Stimulated activated memory B cell treated with anti-CD40 and anti-IgM and Interleukin-4, amounts not matched to agents 10 μg/mL and 1 μg/mL and 100 μg/mL, for 72 hours (primary cell): ENCODE measurements at regions not wholly inside any gene's neighbourhood (a gene's known extent, or its start where the extent isn't known, plus 50 kb on each side); places are given as distances from the start of the nearest gene placed in this dataset.

Experiments
- ATAC-seq: fragments of 150-1000 bp; cut with Tn5 transposase; 2 replicates; pipeline ENCODE4 v1.10.0; 2021
- H3K27ac Mint-ChIP-seq: one replicate; pipeline ENCODE4 v1.8.0; 2022; ENCODE audit warnings: mild to moderate bottlenecking, mixed read lengths
- H3K27me3 Mint-ChIP-seq: one replicate; pipeline ENCODE4 v1.8.0; 2022; ENCODE audit warnings: mixed read lengths
- H3K36me3 Mint-ChIP-seq: one replicate; pipeline ENCODE4 v1.8.0; 2022; ENCODE audit warnings: mixed read lengths
- H3K4me1 Mint-ChIP-seq: one replicate; pipeline ENCODE4 v1.8.0; 2022; ENCODE audit warnings: mixed read lengths
- H3K4me3 Mint-ChIP-seq: one replicate; pipeline ENCODE4 v1.8.0; 2022; ENCODE audit warnings: mild to moderate bottlenecking, moderate library complexity, mixed read lengths
- H3K9me3 Mint-ChIP-seq: one replicate; pipeline ENCODE4 v1.8.0; 2022; ENCODE audit warnings: mixed read lengths

GRCh38 chr13:40141859-40142555 is 486.5 kb downstream of the COG6 start:
- Mint-ChIP-seq H3K27ac (no peak overlapping the region), H3K4me3 (no peak overlapping the region), H3K36me3 (no peaks in the 10 kb centered on the region), H3K4me1 (peaks cover 18% of the 10 kb centered on the region), H3K9me3 (no peaks in the 10 kb centered on the region), H3K27me3 (peaks cover 10% of the 10 kb centered on the region)
- ATAC-seq: no peak

- no peak for ATAC-seq
- Mint-ChIP-seq H3K36me3 (no peaks in the 10 kb centered on the region), H3K27ac (peak overlapping the region; percentile 17), H3K9me3 (no peaks in the 10 kb centered on the region), H3K4me1 (peaks cover 26% of the 10 kb centered on the region), H3K27me3 (peaks cover 10% of the 10 kb centered on the region), H3K4me3 (no peak overlapping the region)
Measured at GRCh38 chr13:40143106-40143505, 487.6 kb downstream of the COG6 start.

GRCh38 chr13:40143559-40143958 is 488.1 kb downstream of the COG6 start:
- H3K27ac Mint-ChIP-seq: peak overlapping the region; percentile 17
- H3K36me3 Mint-ChIP-seq: no peaks in the 10 kb centered on the region
- ATAC-seq: peak; percentile 67
- no peaks in the 10 kb centered on the region for H3K9me3 Mint-ChIP-seq
- peaks cover 6% of the 10 kb centered on the region for H3K27me3 Mint-ChIP-seq
- no peak overlapping the region for H3K4me3 Mint-ChIP-seq
- H3K4me1 Mint-ChIP-seq: peaks cover 31% of the 10 kb centered on the region

GRCh38 chr13:40145139-40145538 is 489.7 kb downstream of the COG6 start:
- H3K27me3 Mint-ChIP-seq: no peaks in the 10 kb centered on the region
- H3K27ac Mint-ChIP-seq: no peak overlapping the region
- H3K4me3 Mint-ChIP-seq: no peak overlapping the region
- no peaks in the 10 kb centered on the region for H3K9me3 Mint-ChIP-seq
- H3K36me3 Mint-ChIP-seq: no peaks in the 10 kb centered on the region
- ATAC-seq: no peak
- H3K4me1 Mint-ChIP-seq: peaks cover 39% of the 10 kb centered on the region

- Mint-ChIP-seq H3K9me3 (no peaks in the 10 kb centered on the region), H3K4me3 (no peak overlapping the region), H3K27me3 (no peaks in the 10 kb centered on the region), H3K4me1 (peaks cover 39% of the 10 kb centered on the region), H3K27ac (no peak overlapping the region), H3K36me3 (no peaks in the 10 kb centered on the region)
- no peak for ATAC-seq
Measured at GRCh38 chr13:40146063-40146462, 490.6 kb downstream of the COG6 start.

GRCh38 chr13:40146611-40147117 is 491.2 kb downstream of the COG6 start:
- H3K27me3 Mint-ChIP-seq: no peaks in the 10 kb centered on the region
- H3K27ac Mint-ChIP-seq: no peak overlapping the region
- no peaks in the 10 kb centered on the region for H3K9me3 Mint-ChIP-seq
- H3K4me3 Mint-ChIP-seq: no peak overlapping the region
- no peaks in the 10 kb centered on the region for H3K36me3 Mint-ChIP-seq
- H3K4me1 Mint-ChIP-seq: peaks cover 39% of the 10 kb centered on the region
- no peak for ATAC-seq

- H3K4me1 Mint-ChIP-seq: peaks cover 38% of the 10 kb centered on the region
- H3K9me3 Mint-ChIP-seq: no peaks in the 10 kb centered on the region
- peak; percentile 79 for ATAC-seq
- no peaks in the 10 kb centered on the region for H3K36me3 Mint-ChIP-seq
- no peak overlapping the region for H3K4me3 Mint-ChIP-seq
- H3K27ac Mint-ChIP-seq: peak overlapping the region; percentile 83
- H3K27me3 Mint-ChIP-seq: no peaks in the 10 kb centered on the region
Measured at GRCh38 chr13:40148101-40148500, 492.6 kb downstream of the COG6 start.

GRCh38 chr13:40148742-40149141 is 493.3 kb downstream of the COG6 start:
- Mint-ChIP-seq H3K36me3 (no peaks in the 10 kb centered on the region), H3K27me3 (no peaks in the 10 kb centered on the region), H3K4me1 (peaks cover 31% of the 10 kb centered on the region), H3K9me3 (no peaks in the 10 kb centered on the region), H3K4me3 (no peak overlapping the region), H3K27ac (peak overlapping the region; percentile 83)
- ATAC-seq: peak; percentile 74

GRCh38 chr13:40149611-40150274 is 494.3 kb downstream of the COG6 start:
- Mint-ChIP-seq H3K4me3 (no peak overlapping the region), H3K27ac (peak overlapping the region; percentile 83)

GRCh38 chr13:40151673-40152072 is 496.2 kb downstream of the COG6 start:
- H3K9me3 Mint-ChIP-seq: no peaks in the 10 kb centered on the region
- H3K27ac Mint-ChIP-seq: no peak overlapping the region
- H3K36me3 Mint-ChIP-seq: no peaks in the 10 kb centered on the region
- no peaks in the 10 kb centered on the region for H3K27me3 Mint-ChIP-seq
- peaks cover 24% of the 10 kb centered on the region for H3K4me1 Mint-ChIP-seq
- no peak for ATAC-seq
- no peak overlapping the region for H3K4me3 Mint-ChIP-seq

More at GRCh38 chr13:40149611-40150274, 494.3 kb downstream of the COG6 start:
- Mint-ChIP-seq H3K4me1 (peaks cover 29% of the 10 kb centered on the region), H3K9me3 (no peaks in the 10 kb centered on the region), H3K36me3 (no peaks in the 10 kb centered on the region), H3K27me3 (no peaks in the 10 kb centered on the region)
- ATAC-seq: no peak

GRCh38 chr13:40152145-40152544 is 496.7 kb downstream of the COG6 start:
- no peak for ATAC-seq
- no peak overlapping the region for H3K27ac Mint-ChIP-seq
- H3K4me1 Mint-ChIP-seq: peaks cover 19% of the 10 kb centered on the region
- H3K4me3 Mint-ChIP-seq: no peak overlapping the region
- no peaks in the 10 kb centered on the region for H3K9me3 Mint-ChIP-seq
- H3K36me3 Mint-ChIP-seq: no peaks in the 10 kb centered on the region
- H3K27me3 Mint-ChIP-seq: no peaks in the 10 kb centered on the region

- no peaks in the 10 kb centered on the region for H3K9me3 Mint-ChIP-seq
- no peaks in the 10 kb centered on the region for H3K27me3 Mint-ChIP-seq
- ATAC-seq: no peak
- no peaks in the 10 kb centered on the region for H3K36me3 Mint-ChIP-seq
- no peak overlapping the region for H3K4me3 Mint-ChIP-seq
- peaks cover 20% of the 10 kb centered on the region for H3K4me1 Mint-ChIP-seq
- H3K27ac Mint-ChIP-seq: no peak overlapping the region
Measured at GRCh38 chr13:40152922-40153321, 497.5 kb downstream of the COG6 start.

- ATAC-seq: no peak
Measured at GRCh38 chr13:40153516-40153915, 498.1 kb downstream of the COG6 start.

GRCh38 chr13:40155201-40155600 is 499.7 kb downstream of the COG6 start:
- Mint-ChIP-seq H3K27me3 (no peaks in the 10 kb centered on the region), H3K36me3 (no peaks in the 10 kb centered on the region), H3K4me1 (peaks cover 20% of the 10 kb centered on the region), H3K4me3 (no peak overlapping the region), H3K9me3 (no peaks in the 10 kb centered on the region), H3K27ac (no peak overlapping the region)
- no peak for ATAC-seq

More at GRCh38 chr13:40153516-40153915, 498.1 kb downstream of the COG6 start:
- no peaks in the 10 kb centered on the region for H3K9me3 Mint-ChIP-seq
- H3K4me1 Mint-ChIP-seq: peaks cover 14% of the 10 kb centered on the region
- H3K27me3 Mint-ChIP-seq: no peaks in the 10 kb centered on the region
- H3K4me3 Mint-ChIP-seq: no peak overlapping the region
- H3K36me3 Mint-ChIP-seq: no peaks in the 10 kb centered on the region
- no peak overlapping the region for H3K27ac Mint-ChIP-seq

- Mint-ChIP-seq H3K4me1 (peaks cover 45% of the 10 kb centered on the region), H3K36me3 (no peaks in the 10 kb centered on the region), H3K27me3 (no peaks in the 10 kb centered on the region), H3K9me3 (no peaks in the 10 kb centered on the region), H3K4me3 (no peak overlapping the region), H3K27ac (peak overlapping the region; percentile 33)
- ATAC-seq: peak; percentile 52
Measured at GRCh38 chr13:40158218-40158617, 502.8 kb downstream of the COG6 start.

- ATAC-seq: peak; percentile 22
- Mint-ChIP-seq H3K36me3 (no peaks in the 10 kb centered on the region), H3K27ac (peak overlapping the region; percentile 6), H3K4me3 (peak overlapping the region; percentile 1), H3K4me1 (peaks cover 48% of the 10 kb centered on the region), H3K9me3 (no peaks in the 10 kb centered on the region), H3K27me3 (no peaks in the 10 kb centered on the region)
Measured at GRCh38 chr13:40158757-40159156, 503.3 kb downstream of the COG6 start.
